Mucosa of descending colon (tissue), 3 donors: ENCODE measurements at regions not wholly inside any gene's neighbourhood (a gene's known extent, or its start where the extent isn't known, plus 50 kb on each side); places are given as distances from the start of the nearest gene placed in this dataset.

Source experiments
- ATAC-seq: fragments of 200-7000 bp; cut with Tn5 transposase; one replicate; pipeline ENCODE4 v1.9.1; 2020; ENCODE audit warnings: mild to moderate bottlenecking, moderate library complexity
- DNase-seq, 3 donors: peaks; one replicate each; pipeline ENCODE4 v3.0.0-alpha.2; 2020
- H3K36me3 ChIP-seq: fragments of 200-600 bp; one replicate; pipeline ENCODE4 v1.8.0; 2021; ENCODE audit warnings: low read depth, mild to moderate bottlenecking
- H3K4me1 ChIP-seq: fragments of 200-600 bp; one replicate; pipeline ENCODE4 v1.8.0; 2021; ENCODE audit warnings: low read depth, mild to moderate bottlenecking
- H3K4me3 ChIP-seq: fragments of 200-600 bp; one replicate; pipeline ENCODE4 v1.8.0; 2021; ENCODE audit warnings: mild to moderate bottlenecking
- H3K9me3 ChIP-seq: fragments of 200-600 bp; one replicate; pipeline ENCODE4 v1.8.0; 2021; ENCODE audit warnings: mild to moderate bottlenecking
- intact Hi-C, 2 donors: fragments of 100-400 bp; cut with DNase I in 1 of 2; cut with micrococcal nuclease in 1 of 2; formaldehyde crosslinking; loops; one replicate each; pipeline versions ENCODE4 v1.11.0 to v1.11.1; 2022; cut with DNase I, micrococcal nuclease
- TF ChIP-seq, protein P1 (sequence below): fragments of 200-600 bp; IDR thresholded peaks from one replicate; pipeline ENCODE4 v1.8.0; 2022; ENCODE audit warnings: antibody characterized with exemption, mild to moderate bottlenecking
- donor health status: DM: no; HTN: no; CAD: no; lungs with moderate emphysema.
- donor health status: DM: no; HTN: no; CAD: no.
- donor health status: DM: no; HTN: yes; CAD: no.

DNA sequence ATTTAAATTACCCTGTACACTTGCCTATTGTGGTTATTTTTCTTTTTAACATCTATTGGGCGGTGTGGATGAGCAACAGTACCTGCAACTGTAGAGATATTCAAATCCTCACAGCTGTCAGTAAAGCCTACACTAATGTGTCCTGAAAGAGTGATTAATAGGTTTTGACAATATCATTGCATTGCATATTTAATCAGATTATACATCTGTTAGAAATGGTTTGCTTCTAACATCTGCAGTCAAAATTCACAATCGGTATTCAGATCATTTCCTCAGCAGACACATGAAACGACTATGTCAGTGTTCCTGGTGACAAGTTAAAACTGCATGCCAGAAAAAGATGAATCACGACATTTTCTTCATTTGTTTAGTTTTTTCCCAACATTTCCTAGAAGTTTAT lies 254.6 kb upstream of the EPHA5 start:
- Histone ChIP-seq H3K4me1 (no peaks in the 10 kb centered on the region), H3K4me3 (no peak overlapping the region), H3K36me3 (no peaks in the 10 kb centered on the region), H3K9me3 (no peaks in the 10 kb centered on the region)
- ATAC-seq (no peak), DNase-seq (no peak)
- intact Hi-C loops = no loop called here
- TF ChIP-seq, protein P1, sequence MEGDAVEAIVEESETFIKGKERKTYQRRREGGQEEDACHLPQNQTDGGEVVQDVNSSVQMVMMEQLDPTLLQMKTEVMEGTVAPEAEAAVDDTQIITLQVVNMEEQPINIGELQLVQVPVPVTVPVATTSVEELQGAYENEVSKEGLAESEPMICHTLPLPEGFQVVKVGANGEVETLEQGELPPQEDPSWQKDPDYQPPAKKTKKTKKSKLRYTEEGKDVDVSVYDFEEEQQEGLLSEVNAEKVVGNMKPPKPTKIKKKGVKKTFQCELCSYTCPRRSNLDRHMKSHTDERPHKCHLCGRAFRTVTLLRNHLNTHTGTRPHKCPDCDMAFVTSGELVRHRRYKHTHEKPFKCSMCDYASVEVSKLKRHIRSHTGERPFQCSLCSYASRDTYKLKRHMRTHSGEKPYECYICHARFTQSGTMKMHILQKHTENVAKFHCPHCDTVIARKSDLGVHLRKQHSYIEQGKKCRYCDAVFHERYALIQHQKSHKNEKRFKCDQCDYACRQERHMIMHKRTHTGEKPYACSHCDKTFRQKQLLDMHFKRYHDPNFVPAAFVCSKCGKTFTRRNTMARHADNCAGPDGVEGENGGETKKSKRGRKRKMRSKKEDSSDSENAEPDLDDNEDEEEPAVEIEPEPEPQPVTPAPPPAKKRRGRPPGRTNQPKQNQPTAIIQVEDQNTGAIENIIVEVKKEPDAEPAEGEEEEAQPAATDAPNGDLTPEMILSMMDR = no peak

DNA sequence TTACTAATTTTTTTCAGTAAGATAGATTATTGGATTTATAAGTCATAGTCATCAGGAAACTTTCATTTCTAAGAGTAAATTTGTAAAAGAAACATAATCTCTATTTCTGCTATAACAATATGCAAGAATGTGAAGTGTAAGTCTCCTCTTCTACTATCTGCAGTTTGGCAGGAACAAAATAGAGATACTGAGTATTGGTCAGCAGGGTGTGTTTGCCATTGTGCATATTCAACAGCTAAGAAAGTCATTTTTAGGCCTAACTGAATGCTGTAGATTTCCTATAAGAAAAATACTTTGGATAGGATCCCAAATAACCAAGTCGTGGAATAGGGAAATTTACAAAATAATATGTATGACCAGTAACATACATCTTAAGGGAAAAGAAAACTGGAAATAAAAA lies 253.3 kb upstream of the EPHA5 start:
- no peak for DNase-seq
- TF ChIP-seq, protein P1 = no peak

DNA sequence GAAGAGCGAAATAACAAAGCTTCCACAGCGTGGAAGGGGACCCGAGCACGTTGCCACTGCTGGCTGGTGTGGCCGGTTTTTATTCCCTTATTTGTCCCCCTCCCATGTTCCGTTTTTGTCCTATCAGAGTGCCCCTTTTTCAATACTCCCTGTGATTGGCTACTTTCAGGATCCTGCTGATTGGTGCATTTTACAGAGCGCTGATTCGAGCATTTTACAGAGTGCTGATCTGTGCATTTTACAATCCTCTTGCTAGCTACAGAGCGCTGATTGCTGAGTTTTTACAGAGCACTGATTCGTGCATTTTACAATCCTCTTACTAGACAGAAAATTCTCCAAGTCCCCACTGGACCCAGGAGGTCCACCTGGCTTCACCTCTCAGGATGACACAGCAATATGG lies 250.9 kb upstream of the EPHA5 start:
- no peaks in the 10 kb centered on the region for H3K4me1 ChIP-seq
- ATAC-seq (no peak), DNase-seq (no peak)
- no peaks in the 10 kb centered on the region for H3K9me3 ChIP-seq
- TF ChIP-seq, protein P1 = no peak
- H3K4me3 ChIP-seq = no peak overlapping the region
- no peaks in the 10 kb centered on the region for H3K36me3 ChIP-seq
- intact Hi-C loops = no loop called here

More for the DNA sequence above, 253.3 kb upstream of the EPHA5 start:
- Histone ChIP-seq H3K36me3 (no peaks in the 10 kb centered on the region), H3K9me3 (no peaks in the 10 kb centered on the region), H3K4me1 (no peaks in the 10 kb centered on the region), H3K4me3 (no peak overlapping the region)
- intact Hi-C loops = no loop called here
- ATAC-seq = no peak

DNA sequence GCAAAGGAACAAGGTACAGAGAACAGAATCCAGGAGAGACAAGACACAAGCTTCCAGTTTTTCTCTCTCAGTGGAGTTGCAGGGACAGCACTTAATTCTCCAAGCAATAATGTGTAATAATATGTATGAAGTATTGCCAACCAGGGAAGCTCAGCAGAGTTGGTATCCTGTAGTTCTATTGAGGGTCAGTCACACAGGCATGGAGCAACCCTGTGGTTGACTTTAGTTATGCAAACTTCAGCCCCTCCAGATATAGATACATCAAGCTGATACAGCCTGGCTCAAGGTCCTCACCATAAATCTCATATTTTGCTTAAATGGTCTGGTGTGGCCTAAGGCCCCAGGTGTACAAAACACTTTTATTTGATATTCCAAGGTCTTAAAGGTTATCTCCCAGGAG lies 248.6 kb upstream of the EPHA5 start:
- DNase-seq = no peak
- H3K4me1 ChIP-seq = no peaks in the 10 kb centered on the region

DNA sequence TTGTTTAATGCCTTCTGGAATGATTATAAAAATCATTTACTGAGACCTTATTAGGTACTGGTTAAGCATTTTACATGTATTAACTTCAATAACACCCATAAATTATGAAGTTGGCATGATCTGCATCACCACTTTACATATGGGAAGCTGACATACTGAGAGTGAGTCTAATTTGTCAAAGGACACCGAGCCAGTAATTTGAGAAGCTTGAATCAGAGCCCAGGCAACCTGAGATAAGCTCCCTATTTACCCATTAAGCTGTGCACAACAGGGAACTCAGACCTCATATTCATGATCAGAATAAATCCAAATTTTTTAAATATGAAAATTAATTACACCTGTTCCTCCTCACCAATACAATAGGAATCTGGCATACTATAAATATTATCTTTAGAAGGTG lies 247.9 kb upstream of the EPHA5 start:
- Histone ChIP-seq H3K4me1 (no peaks in the 10 kb centered on the region), H3K4me3 (no peak overlapping the region), H3K36me3 (no peaks in the 10 kb centered on the region), H3K9me3 (no peaks in the 10 kb centered on the region)
- intact Hi-C loops = no loop called here
- no peak for DNase-seq
- TF ChIP-seq, protein P1 = no peak
- no peak for ATAC-seq

More for the DNA sequence above, 248.6 kb upstream of the EPHA5 start:
- Histone ChIP-seq H3K9me3 (no peaks in the 10 kb centered on the region), H3K36me3 (no peaks in the 10 kb centered on the region), H3K4me3 (no peak overlapping the region)
- intact Hi-C loops = no loop called here
- ATAC-seq = no peak
- TF ChIP-seq, protein P1 = no peak

DNA sequence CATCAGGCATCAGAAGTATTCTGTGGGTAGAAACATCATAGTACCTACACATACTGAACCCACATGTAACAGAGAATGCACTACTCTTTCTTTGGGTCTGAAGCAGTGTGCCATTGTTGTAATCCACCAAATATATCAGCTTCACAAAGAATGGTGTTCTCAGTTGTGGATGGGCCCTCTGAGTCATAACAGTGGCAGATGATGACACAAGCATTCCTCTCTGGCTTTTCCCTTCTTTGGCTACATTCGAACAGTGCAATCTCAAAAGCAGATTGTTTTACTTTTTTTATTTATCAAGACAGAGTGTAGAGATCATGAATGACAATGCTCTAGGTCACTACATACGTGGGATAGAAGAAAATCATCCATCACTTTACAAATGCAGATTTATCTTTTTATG lies 247.2 kb upstream of the EPHA5 start:
- Histone ChIP-seq H3K9me3 (no peaks in the 10 kb centered on the region), H3K4me3 (no peak overlapping the region), H3K4me1 (no peaks in the 10 kb centered on the region), H3K36me3 (no peaks in the 10 kb centered on the region)
- DNase-seq = no peak
- TF ChIP-seq, protein P1 = no peak
- no peak for ATAC-seq
- intact Hi-C loops = no loop called here
